GM12872 (cell line): ENCODE measurements at regions not wholly inside any gene's neighbourhood (a gene's known extent, or its start where the extent isn't known, plus 50 kb on each side); places are given as distances from the start of the nearest gene placed in this dataset.

Experiments used
- TF ChIP-seq, protein P1 (sequence below): IDR thresholded peaks from 3 replicates; pipeline ENCODE4 v1.5.1; 2011; ENCODE audit warnings: low read depth, mild to moderate bottlenecking, low read length, moderate library complexity; ENCODE audit not compliant: insufficient read depth

DNA sequence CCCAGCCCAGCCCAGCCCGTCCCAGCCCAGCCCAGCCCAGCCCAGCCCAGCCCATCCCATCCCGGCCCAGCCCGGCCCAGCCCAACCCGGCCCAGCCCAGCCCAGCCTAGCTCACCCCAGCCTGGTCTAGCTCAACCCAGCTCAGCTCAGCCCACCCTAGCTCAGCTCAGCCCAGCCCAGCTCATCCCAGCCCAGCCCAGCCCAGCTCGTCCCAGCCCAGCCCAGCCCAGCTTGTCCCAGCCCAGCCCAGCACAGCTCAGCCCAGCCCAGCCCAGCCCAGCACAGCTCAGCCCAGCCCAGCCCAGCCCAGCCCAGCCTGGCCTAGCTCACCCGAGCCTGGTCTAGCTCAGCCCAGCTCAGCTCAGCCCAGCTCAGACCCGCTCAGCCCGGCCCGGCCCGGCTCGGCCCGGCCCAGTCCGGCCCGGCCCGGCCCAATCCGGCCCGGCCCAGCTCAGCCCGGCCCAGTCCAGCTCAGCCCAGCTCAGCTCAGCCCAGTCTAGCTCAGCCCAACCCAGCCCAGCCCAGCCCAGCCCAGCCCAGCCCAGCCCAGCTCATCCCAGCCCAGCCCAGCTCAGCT, 184.7 kb downstream of the TMEM121 start:
- TF ChIP-seq, protein P1, sequence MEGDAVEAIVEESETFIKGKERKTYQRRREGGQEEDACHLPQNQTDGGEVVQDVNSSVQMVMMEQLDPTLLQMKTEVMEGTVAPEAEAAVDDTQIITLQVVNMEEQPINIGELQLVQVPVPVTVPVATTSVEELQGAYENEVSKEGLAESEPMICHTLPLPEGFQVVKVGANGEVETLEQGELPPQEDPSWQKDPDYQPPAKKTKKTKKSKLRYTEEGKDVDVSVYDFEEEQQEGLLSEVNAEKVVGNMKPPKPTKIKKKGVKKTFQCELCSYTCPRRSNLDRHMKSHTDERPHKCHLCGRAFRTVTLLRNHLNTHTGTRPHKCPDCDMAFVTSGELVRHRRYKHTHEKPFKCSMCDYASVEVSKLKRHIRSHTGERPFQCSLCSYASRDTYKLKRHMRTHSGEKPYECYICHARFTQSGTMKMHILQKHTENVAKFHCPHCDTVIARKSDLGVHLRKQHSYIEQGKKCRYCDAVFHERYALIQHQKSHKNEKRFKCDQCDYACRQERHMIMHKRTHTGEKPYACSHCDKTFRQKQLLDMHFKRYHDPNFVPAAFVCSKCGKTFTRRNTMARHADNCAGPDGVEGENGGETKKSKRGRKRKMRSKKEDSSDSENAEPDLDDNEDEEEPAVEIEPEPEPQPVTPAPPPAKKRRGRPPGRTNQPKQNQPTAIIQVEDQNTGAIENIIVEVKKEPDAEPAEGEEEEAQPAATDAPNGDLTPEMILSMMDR, result no peak

DNA sequence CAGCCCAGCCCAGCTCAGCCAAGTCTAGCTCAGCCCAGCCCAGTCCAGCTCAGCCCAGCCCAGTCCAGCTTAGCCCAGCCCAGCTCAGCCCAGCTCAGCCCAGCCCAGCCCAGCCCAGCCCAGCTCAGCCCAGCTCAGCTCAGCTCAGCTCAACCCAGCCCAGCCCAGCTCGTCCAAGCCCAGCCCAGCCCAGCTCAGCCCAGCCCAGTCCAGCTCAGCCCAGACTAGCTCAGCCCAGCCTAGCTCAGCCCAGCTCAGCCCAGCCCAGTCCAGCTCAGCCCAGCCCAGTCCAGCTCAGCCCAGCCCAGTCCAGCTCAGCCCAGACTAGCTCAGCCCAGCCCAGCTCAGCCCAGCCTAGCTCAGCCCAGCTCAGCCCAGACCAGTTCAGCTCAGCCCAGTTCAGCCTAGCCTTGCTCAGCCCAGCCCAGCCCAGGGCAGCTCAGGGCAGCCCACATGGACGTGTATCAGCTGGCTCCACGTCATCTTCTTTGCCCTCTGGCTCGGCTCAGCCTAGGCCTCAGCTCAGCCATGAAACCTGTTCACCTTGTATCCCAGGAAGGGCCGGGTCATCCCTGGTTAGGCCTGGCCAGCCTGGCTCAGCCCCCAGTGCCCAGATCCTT, 185.6 kb downstream of the TMEM121 start:
- TF ChIP-seq, protein P1, result no peak

DNA sequence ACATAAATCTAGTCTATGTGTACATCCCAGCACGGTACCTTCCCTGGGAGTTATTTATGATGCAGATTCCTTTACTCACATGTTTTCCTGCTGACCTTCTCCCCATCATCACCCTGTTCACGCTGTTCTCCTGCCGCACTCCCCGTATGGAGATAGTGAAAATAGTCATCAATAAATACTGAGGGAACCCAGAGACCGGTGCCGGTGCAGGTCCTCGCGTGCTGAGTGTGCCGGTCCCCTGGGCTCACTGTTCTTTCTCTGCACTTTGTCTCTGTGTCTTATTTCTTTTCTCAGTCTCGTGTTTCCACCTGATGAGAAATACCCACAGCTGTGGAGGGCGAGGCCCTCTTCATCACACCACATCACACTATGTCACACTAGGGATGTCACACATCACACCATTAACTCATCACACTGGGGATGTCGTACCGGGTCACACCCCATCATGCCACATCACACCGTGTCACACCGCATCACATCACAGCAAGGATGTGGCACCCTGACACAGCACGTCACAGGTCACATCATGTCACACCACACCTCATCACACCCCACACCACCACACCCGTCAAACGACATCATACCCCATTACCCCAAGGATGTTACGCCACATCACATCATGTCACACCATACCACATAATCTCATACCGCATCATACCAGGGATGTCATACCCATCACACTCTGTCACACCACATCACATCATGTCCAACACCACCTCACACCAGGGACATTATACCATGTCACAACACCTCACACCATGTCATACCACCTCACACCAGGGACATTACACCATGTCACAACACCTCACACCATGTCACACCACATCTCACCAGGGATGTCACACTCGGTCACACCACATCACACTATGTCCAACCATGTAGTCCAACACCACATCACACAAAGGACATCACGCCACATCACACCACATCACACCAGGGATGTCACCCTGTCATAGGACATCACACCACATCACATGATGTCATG, 207.0 kb downstream of the TMEM121 start:
- TF ChIP-seq, protein P1, result no peak

DNA sequence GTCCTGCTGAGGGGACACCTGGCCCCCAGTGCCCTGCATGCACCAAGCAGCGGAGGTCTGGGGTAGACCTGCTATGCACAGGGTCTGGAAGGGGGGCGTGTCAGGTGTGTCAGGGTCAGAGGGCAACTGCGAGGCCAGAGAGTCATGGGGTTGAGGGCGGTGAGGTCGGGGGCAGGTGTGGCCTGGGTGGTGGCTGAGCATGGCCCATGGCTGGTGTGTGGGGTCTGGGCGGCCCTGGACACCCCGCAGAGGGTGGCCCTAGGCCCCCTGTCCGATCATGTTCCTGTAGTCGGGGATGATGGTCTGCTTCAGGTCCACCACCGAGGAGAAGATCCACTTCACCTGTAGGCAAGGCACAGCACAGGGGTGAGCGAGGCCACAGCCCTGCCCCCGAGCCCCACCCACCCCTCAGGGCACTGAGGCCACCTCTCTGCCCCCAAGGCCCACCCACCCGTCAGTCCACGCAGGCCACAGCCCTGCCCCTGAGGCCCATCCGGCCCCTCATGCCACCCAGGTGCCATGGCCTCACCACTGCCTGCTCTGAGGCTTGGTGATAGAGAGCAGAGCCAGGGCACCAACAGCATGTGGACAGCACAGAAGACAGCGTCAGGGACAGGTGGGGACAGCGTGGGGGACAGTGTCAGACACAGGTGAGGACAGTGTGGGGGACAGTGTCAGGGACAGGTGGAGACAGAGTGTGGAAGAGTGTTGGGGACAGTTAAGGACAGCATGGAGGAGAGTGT, 211.3 kb downstream of the TMEM121 start:
- TF ChIP-seq, protein P1, result no peak

DNA sequence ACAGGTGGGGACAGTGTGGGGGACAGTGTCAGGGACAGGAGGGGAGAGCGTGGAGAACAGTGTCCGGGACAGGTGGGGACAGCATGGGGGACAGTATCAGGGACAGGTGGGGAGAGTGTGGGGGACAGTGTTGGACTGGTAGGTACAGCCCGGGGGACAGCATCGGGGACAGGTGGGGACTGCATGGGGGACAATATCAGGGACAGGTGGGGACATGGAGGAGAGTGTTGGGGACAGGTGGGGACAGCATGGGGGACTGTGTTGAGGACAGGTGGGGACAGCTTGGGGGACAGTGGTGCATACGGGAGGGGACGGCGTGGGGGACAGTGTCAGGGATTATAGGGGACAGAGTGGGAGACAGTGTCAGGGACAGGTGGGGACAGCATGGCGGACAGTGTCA, 212.3 kb downstream of the TMEM121 start:
- TF ChIP-seq, protein P1, result no peak

DNA sequence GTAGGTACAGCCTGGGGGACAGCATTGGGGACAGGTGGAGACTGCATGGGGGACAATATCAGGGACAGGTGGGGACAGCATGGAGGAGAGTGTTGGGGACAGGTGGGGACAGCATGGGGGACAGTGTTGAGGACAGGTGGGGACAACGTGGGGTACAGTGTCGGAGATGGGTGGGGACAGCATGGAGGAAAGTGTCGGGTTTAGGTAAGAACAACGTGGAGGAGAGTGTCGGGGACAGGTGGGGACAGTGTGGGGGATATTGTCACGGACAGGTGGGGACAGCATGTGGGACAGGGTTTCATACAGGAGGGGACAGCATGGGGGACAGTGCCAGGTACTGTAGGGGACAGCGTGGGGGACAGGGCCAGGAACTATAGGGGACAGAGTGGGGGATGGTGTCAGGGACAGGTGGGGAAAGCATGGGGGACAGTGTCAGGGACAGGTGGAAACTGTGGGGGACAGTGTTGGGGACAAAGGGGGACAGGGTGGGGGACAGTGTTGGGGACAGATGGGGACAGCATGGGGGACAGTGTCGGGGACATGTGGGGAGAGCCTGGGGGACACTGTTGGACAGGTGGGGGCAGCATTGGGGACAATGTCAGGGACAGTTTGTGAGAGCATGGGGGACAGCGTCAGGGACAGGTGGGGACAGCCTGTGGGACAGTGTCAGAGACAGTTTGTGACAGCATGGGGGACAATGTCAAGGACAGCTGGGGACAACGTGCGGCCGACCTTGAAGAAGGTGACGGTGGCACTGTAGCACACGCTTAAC, 213.1 kb downstream of the TMEM121 start:
- TF ChIP-seq, protein P1, result no peak

DNA sequence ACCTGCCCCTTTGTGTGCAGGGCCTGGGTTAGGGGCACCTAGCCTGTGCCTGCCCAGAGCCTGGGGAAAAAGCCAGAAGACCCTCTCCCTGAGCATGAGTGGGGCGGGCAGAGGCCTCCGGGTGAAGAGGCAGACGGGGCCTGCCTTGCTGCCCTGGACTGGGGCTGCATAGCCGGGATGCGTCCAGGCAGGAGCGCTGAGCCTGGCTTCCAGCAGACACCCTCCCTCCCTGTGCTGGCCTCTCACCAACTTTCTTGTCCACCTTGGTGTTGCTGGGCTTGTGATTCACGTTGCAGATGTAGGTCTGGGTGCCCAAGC, 216.1 kb downstream of the TMEM121 start:
- TF ChIP-seq, protein P1, result no peak
